Dedifferentiated amniotic fluid mesenchymal stem cell (primary cell): ENCODE measurements at regions not wholly inside any gene's neighbourhood (a gene's known extent, or its start where the extent isn't known, plus 50 kb on each side); places are given as distances from the start of the nearest gene placed in this dataset.

Experiments used
- DNase-seq: peaks from one replicate; pipeline ENCODE4 v3.0.0-alpha.2; 2016; ENCODE audit errors: extremely low spot score

- DNase-seq, result no peak
Observed at GRCh38 chr3:160130071-160130470, 95.2 kb upstream of the C3orf80 start.

GRCh38 chr3:160130950-160131349, 94.3 kb upstream of the C3orf80 start:
- peak; percentile 34 for DNase-seq

DNA sequence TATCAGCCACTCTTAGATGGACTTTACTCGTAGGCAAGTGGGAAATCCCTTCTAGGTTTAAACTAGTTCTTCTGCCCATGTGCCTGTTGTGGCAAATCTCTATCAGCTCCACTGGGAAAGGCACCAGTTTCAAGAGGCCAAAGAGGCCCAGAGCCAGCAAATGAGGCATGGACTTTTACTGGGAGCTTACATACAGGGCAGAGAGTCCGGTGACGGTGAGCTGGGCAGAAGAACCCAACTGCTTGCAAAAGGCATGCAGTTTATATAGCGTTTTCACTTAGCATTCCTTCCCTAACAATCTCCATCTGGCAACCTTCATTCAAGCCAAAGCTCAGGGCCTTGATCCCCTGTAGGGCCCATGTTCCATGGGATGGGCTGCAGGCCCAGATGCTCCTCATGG, 93.0 kb upstream of the C3orf80 start:
- no peak for DNase-seq

DNA sequence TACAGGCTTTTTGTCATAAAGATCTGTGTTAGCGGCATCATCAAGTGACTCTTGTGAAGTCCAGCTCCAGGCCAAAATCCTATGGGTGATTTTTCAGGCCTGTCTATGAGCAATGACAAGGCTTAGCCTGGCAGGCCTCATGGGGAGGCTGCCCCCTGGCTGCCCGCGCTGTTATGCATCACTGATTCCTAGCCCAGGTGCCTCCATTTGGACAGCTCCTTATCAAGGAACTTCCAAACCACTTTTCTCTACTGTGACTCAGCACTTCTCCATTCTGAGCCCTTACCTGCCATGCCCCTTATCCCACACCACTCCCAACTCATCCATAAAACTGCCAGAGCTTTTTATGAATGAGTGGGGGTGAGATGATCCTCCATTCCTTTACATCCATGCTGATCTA, 91.5 kb upstream of the C3orf80 start:
- no peak for DNase-seq

DNA sequence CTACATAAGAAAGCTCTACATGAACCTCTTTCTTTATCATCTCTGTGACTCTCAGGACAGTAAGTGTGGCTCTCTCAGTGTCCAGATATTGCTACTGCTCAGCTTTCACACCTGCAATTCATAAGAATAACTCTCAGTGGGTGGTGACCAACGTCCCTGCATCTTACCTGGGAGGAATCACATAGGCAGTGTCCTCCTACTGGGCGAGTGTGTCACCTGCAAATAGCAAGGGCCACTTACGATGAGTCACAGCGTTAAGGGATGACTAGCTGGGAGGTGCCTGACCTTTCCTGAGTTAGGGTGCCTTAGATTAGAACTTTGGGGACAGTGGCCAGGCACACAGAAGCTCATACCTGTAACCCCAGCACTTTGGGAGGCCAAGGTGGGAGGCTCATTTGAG, 90.8 kb upstream of the C3orf80 start:
- no peak for DNase-seq

DNA sequence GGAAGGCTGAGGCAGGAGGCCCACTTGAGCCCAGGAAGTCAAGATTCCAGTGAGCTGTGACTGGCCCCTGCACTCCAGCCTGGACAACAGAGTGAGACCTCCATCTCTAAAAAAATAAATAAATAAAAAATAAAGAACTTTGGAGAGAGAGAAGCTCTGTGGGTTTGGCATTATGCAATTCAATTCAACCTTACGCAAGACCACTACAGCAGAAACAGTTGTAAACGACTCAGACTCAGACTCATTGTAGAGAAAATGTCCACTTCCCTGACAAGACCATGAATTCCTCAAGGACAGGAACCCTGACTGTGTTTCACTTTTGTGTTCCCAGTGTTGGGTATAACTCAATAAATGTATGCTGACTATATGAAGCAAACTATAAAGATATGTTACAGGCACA, 90.3 kb upstream of the C3orf80 start:
- peak; percentile 32 for DNase-seq

GRCh38 chr3:160135851-160136250, 89.4 kb upstream of the C3orf80 start:
- DNase-seq, result no peak

GRCh38 chr3:160136421-160136820, 88.8 kb upstream of the C3orf80 start:
- no peak for DNase-seq

DNA sequence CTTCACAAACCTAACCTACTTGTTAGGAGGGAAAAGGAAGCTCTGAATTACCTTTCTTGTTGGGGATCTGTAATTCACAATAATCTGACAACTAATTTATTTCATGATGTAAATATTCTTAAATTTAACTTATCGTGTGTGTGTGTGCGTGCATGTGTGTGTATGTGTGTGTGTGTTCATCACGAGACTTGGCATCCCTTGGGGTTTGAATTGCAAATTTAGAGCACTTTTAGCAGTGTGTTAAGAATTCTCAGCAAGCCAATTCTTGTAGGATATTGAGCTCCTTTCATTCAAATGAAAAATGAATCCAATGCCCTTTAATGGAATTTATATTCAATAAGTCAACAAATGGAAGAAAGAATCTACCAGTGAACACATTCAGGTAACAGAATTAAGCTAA, 85.9 kb upstream of the C3orf80 start:
- no peak for DNase-seq

DNA sequence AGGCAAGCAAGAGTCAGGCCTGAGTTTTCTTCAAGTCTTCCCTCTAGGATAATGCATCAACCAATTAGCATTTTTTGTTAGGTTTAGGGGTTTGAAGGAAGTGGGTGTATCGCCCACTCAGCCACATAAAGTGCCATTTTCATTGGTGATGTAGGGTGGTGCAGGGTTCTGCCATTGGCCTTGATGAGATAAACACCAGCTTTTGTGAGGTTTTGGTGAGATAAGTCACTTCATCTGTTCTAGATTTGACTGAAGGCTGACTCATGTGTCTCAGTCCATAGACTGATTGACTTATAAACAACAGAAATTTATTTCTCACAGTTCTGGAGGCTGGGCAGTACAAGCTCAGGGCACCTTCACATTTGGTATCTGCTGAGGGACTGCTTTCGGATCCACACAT, 84.5 kb upstream of the C3orf80 start:
- DNase-seq, result no peak

- DNase-seq, result no peak
Observed at GRCh38 chr3:160141485-160142185, 83.6 kb upstream of the C3orf80 start.

DNA sequence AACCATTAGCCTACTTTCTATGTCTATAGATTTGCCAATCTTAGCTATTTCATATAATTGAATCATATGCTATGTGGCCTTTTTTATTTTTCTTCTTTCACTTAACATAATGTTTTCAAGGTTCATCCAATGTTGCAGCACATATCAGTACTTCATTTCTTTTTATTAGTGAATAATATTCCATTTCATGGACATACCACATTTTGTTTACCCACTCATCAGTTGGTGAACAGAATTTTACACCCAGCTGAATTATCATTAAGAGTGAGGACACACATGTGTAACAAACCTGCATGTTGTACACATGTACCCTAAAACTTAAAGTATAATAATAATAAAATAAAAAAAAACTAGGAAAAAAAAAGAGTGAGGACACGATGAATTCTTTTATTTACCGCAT, 81.7 kb upstream of the C3orf80 start:
- no peak for DNase-seq

- DNase-seq, result no peak
Observed at GRCh38 chr3:160150066-160150465, 75.2 kb upstream of the C3orf80 start.

GRCh38 chr3:160150525-160150924, 74.7 kb upstream of the C3orf80 start:
- DNase-seq, result no peak

DNA sequence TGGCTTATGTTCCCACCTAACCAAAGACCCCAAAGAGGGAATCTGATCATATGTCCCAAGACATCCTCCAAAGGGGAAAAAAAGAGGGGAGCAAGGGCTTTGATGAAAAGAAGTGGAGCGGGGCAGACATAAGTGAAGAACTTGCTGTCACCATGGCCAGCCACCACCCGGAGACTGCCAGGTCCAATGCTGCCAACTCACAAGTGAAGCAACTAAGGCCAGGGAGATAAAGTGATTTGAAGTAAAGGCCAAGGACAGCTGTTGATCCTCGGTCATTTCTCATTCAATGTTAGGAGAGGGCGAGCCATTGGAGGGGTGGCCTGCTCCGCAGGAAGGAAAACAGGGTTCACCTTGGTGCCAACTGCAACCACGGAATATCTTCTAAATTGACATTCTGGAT, 72.6 kb upstream of the C3orf80 start:
- DNase-seq, result no peak

DNA sequence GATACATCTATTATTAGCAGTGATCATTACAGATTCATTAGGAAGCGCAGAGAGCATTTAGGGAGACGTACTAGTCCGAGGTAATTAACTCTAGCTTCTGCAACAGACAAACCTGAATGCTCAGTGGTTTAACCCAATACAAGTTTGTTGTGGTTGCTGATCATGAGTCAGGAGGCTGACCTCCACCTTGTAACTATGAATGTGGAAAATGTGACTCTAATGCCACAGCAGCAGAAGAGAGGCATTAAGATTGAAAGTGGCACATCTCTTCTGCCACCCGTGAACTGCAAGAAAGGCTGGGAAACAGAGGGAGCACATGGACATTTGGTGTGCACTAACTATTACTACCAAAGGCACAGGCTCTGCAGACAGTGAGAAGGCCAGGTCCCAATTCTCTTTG, 71.2 kb upstream of the C3orf80 start:
- no peak for DNase-seq

DNA sequence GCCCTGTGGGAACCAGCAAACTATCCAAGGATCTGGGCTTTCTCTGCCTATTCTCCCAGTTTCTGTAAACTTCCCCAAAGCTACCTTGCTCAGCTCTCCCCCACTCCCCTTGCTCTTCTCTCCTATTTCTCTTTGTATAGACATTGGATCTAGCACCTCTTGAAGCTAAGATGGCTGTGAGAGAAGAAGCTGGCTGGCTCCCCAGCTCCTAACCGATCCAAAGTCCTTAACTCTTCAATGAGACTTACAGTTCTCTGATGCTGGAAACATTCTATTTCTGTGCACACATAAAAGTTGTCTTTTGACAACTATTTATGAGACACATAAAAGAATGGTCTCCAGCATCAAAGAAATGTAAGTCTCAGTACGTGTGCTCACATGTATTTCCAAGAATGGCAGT, 70.6 kb upstream of the C3orf80 start:
- no peak for DNase-seq

DNA sequence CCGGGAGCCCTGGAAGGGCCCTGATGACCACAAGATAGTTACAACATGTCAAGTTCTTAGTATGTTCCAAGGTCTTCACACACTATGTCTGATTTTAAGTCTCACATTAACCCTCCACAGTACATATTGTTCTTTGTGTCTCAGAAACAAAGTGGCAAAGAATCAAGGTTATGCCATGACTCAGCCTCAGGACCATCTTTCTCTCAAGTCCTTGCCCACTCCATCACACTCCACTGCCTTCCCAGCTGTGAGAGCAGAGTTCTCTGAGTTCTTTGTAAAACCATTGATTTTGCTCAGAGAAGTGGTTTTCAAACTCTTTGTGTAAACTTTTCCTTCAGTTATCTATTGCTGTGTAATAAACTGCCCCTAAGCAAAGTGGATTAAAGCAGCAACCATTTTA, 67.9 kb upstream of the C3orf80 start:
- DNase-seq, result no peak

- DNase-seq, result no peak
Observed at GRCh38 chr3:160159341-160159740, 65.9 kb upstream of the C3orf80 start.

DNA sequence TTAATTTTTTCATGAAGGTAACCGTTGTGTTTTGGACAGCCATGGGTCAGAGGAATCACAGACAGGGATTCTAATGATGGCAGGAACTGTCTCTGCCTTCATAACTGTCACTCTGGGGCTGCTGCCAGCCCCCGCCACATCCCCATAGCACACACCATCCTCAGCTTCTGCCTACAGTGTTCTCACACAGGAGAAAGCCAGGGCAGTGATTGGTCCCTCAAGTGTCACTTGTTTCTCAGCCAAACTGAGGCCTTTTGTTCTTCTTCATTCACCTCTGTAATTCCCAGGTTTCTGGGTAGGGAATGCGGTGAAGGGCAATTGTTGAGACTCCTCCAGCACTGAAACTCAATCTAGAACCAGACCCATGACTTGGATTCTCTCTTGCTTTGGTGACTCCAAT, 65.4 kb upstream of the C3orf80 start:
- DNase-seq, result no peak

- no peak for DNase-seq
Observed at GRCh38 chr3:160161921-160162320, 63.3 kb upstream of the C3orf80 start.

DNA sequence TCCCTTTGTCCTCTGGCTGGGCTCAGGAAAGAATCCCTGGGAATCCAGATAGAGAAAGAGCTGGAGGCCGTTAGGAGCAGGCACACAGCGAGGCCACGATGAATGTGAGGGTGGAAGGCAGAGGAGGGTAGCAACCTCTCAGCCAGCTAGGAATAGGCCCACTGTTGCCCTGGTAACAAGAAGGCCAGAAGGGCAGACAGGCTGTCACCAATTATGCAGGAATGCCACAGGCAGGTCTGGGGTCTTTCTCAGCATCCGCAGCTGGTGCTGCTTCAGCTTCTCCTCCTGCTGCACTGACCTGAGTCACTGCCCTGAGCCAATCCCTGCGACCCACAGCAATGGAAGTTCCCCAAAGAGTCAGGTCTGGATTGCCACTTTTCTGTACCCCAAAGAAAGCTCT, 62.8 kb upstream of the C3orf80 start:
- no peak for DNase-seq

GRCh38 chr3:160163229-160163878, 61.9 kb upstream of the C3orf80 start:
- peak; percentile 53 for DNase-seq

DNA sequence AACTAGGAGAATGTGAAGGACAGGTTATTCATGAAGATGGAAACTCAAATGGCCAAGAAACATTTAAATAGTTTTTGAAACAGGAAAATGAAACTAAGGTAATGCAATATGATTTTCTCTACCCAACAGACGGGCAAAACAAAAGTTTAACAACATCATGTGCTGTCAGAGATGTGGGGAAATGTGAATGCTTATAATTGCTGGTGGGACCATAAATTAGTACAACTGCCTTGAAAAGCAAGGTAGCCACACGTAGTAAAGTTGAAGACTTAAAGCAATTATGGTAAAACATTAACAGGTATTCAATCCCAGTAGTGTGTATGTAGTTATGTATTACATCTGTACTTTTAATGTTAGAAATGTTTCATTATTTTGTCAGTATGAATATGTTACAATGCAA, 57.0 kb upstream of the C3orf80 start:
- no peak for DNase-seq
